ENCODE measurements at regions not wholly inside any gene's neighbourhood (a gene's known extent, or its start where the extent isn't known, plus 50 kb on each side); places are given as distances from the start of the nearest gene placed in this dataset.

GRCh38 chr13:74287724-74288169, 153.5 kb upstream of the KLF12 start:
- Histone ChIP-seq H3K27me3 (ENCODE audit: insufficient read depth, low read depth) (no peaks in the 10 kb centered on the region), H3K27ac (no peak overlapping the region), H3K4me3 (IDR thresholded peaks at IDR 0.05; ENCODE audit: insufficient read depth, low read depth, low read length) (no peak overlapping the region), H2AFZ (ENCODE audit: low read depth) (no peak overlapping the region), H3K36me3 (ENCODE audit: insufficient read depth) (no peaks in the 10 kb centered on the region), H4K20me1 (ENCODE audit: insufficient read depth) (no peaks in the 10 kb centered on the region), H3K79me2 (ENCODE audit: insufficient read depth, low read depth) (no peaks in the 10 kb centered on the region), H3K4me2 (no peak overlapping the region), H3K4me1 (ENCODE audit: low read depth, poor library complexity, severe bottlenecking) (no peaks in the 10 kb centered on the region), H3K9ac (no peak overlapping the region)
- no peak for TF ChIP-seq CTCF (conservative IDR thresholded peaks at IDR 0.05; ENCODE audit: low read depth, low read length)

- Histone ChIP-seq H3K9ac (no peak overlapping the region), H3K4me2 (no peak overlapping the region), H4K20me1 (ENCODE audit: insufficient read depth) (no peaks in the 10 kb centered on the region), H3K27ac (no peak overlapping the region), H3K4me3 (IDR thresholded peaks at IDR 0.05; ENCODE audit: insufficient read depth, low read depth, low read length) (no peak overlapping the region), H3K36me3 (ENCODE audit: insufficient read depth) (no peaks in the 10 kb centered on the region), H3K79me2 (ENCODE audit: insufficient read depth, low read depth) (no peaks in the 10 kb centered on the region), H3K4me1 (ENCODE audit: low read depth, poor library complexity, severe bottlenecking) (no peaks in the 10 kb centered on the region), H3K27me3 (ENCODE audit: insufficient read depth, low read depth) (no peaks in the 10 kb centered on the region), H2AFZ (ENCODE audit: low read depth) (no peak overlapping the region)
- TF ChIP-seq CTCF (conservative IDR thresholded peaks at IDR 0.05; ENCODE audit: low read depth, low read length): no peak
Observed at GRCh38 chr13:74280795-74281490, 146.7 kb upstream of the KLF12 start.

GRCh38 chr13:74280093-74280794, 146.0 kb upstream of the KLF12 start:
- no peak overlapping the region for H3K4me3 ChIP-seq (IDR thresholded peaks at IDR 0.05; ENCODE audit: insufficient read depth, low read depth, low read length)
- no peak overlapping the region for H3K9ac ChIP-seq
- H3K27me3 ChIP-seq (ENCODE audit: insufficient read depth, low read depth): no peaks in the 10 kb centered on the region
- H3K4me2 ChIP-seq: no peak overlapping the region
- no peaks in the 10 kb centered on the region for H3K36me3 ChIP-seq (ENCODE audit: insufficient read depth)
- H4K20me1 ChIP-seq (ENCODE audit: insufficient read depth): no peaks in the 10 kb centered on the region
- H2AFZ ChIP-seq (ENCODE audit: low read depth): no peak overlapping the region
- H3K27ac ChIP-seq: no peak overlapping the region
- no peak for TF ChIP-seq CTCF (conservative IDR thresholded peaks at IDR 0.05; ENCODE audit: low read depth, low read length)
- H3K79me2 ChIP-seq (ENCODE audit: insufficient read depth, low read depth): no peaks in the 10 kb centered on the region
- H3K4me1 ChIP-seq (ENCODE audit: low read depth, poor library complexity, severe bottlenecking): no peaks in the 10 kb centered on the region

- Histone ChIP-seq H3K36me3 (ENCODE audit: insufficient read depth) (no peaks in the 10 kb centered on the region), H3K27me3 (ENCODE audit: insufficient read depth, low read depth) (no peaks in the 10 kb centered on the region), H2AFZ (ENCODE audit: low read depth) (no peak overlapping the region), H3K4me3 (IDR thresholded peaks at IDR 0.05; ENCODE audit: insufficient read depth, low read depth, low read length) (no peak overlapping the region), H3K79me2 (ENCODE audit: insufficient read depth, low read depth) (no peaks in the 10 kb centered on the region), H4K20me1 (ENCODE audit: insufficient read depth) (no peaks in the 10 kb centered on the region), H3K4me2 (no peak overlapping the region), H3K9ac (no peak overlapping the region), H3K27ac (no peak overlapping the region), H3K4me1 (ENCODE audit: low read depth, poor library complexity, severe bottlenecking) (no peaks in the 10 kb centered on the region)
- TF ChIP-seq CTCF (conservative IDR thresholded peaks at IDR 0.05; ENCODE audit: low read depth, low read length): no peak
Observed at GRCh38 chr13:74278901-74279300, 144.7 kb upstream of the KLF12 start.

Measured in KMS-11 (cell line).